ENCODE measurements at regions not wholly inside any gene's neighbourhood (a gene's known extent, or its start where the extent isn't known, plus 50 kb on each side); places are given as distances from the start of the nearest gene placed in this dataset.
A peak's percentile ranks its signal among the peaks of the same experiment; 100 is the strongest.

- no peak overlapping the region for H2BK120ac ChIP-seq (replicated peaks; ENCODE audit: low read depth, low read length)
- H4K8ac ChIP-seq (ENCODE audit: extremely low read depth, insufficient read depth, low read length), result no peak overlapping the region
- no peaks in the 10 kb centered on the region for H3K4me1 ChIP-seq (replicated peaks in 1 of 4; ENCODE audit: control insufficient read depth in 3 of 4, insufficient read depth in 4 of 4, low read length in 3 of 4)
- 0 out of 2 replicates have a peak overlapping the region, but pooled peaks have one; percentile 20 for H2AFZ ChIP-seq (ENCODE audit: low read length)
- H4K91ac ChIP-seq (replicated peaks; ENCODE audit: insufficient read length, low read length), result no peak overlapping the region
- no peak overlapping the region for H3K4me2 ChIP-seq (ENCODE audit: insufficient read depth in 1 of 2, low read depth in 2 of 2, low read length in 2 of 2)
- H3K79me2 ChIP-seq (ENCODE audit: control insufficient read depth in 1 of 2, insufficient read depth in 2 of 2, low read length in 2 of 2), result no peaks in the 10 kb centered on the region
- H3K9ac ChIP-seq (replicated peaks in 1 of 4; ENCODE audit: extremely low read depth in 1 of 4, low read depth in 3 of 4, low read length in 3 of 4), result no peak overlapping the region
- FAIRE-seq (no peak), DNase-seq (ENCODE audit: low read depth in 1 of 2, low spot score in 2 of 2) (no peak)
- H2BK15ac ChIP-seq (ENCODE audit: low read length), result no peak overlapping the region
- no peak overlapping the region for H3K27ac ChIP-seq (ENCODE audit: low read depth, low read length)
- H3K56ac ChIP-seq (replicated peaks; ENCODE audit: insufficient read length, low read depth, low read length), result no peak overlapping the region
- H3K14ac ChIP-seq (ENCODE audit: insufficient read length), result no peak overlapping the region
- H2BK5ac ChIP-seq (ENCODE audit: low read depth, low read length), result no peak overlapping the region
- no peaks in the 10 kb centered on the region for H3K9me3 ChIP-seq (ENCODE audit: insufficient read depth in 2 of 2, low read depth in 1 of 2, low read length in 1 of 2)
- H3K36me3 ChIP-seq (ENCODE audit: control insufficient read depth in 2 of 4, insufficient read depth in 4 of 4, low read length in 3 of 4), result no peaks in the 10 kb centered on the region
- no peak overlapping the region for H3K23ac ChIP-seq (ENCODE audit: insufficient read length)
- no peak overlapping the region for H2AK5ac ChIP-seq (ENCODE audit: low read depth, low read length)
- no peak overlapping the region for H3K4ac ChIP-seq (replicated peaks; ENCODE audit: insufficient read length, low read depth, low read length)
- H3K27me3 ChIP-seq (replicated peaks in 1 of 4; ENCODE audit: control insufficient read depth in 3 of 4, extremely low read depth in 1 of 4, insufficient read depth in 3 of 4, low read length in 3 of 4), result no peaks in the 10 kb centered on the region
- no peak overlapping the region for H3K4me3 ChIP-seq (ENCODE audit: extremely low read depth in 1 of 4, insufficient read depth in 2 of 4, low read depth in 3 of 4, low read length in 4 of 4)
- H4K5ac ChIP-seq (ENCODE audit: insufficient read length, low read depth, low read length), result no peak overlapping the region
- TF ChIP-seq ASH2L (IDR thresholded peaks at IDR 0.05; ENCODE audit: low read length) (no peak), SAP30 (IDR thresholded peaks at IDR 0.05; ENCODE audit: insufficient read depth, insufficient replicate concordance, low read length) (no peak), TEAD4 (IDR thresholded peaks at IDR 0.05; ENCODE audit: low read depth, low read length) (no peak), FOSL1 (IDR thresholded peaks at IDR 0.05; ENCODE audit: insufficient read depth, low read depth, low read length) (no peak), KDM5A (IDR thresholded peaks at IDR 0.05; ENCODE audit: low read length) (no peak), GTF2F1 (IDR thresholded peaks at IDR 0.05; ENCODE audit: borderline replicate concordance, low read depth, low read length) (no peak), RAD21 (IDR thresholded peaks at IDR 0.05 in 1 of 2, conservative IDR thresholded peaks at IDR 0.05 in 1 of 2; ENCODE audit: low read depth in 2 of 2, low read length in 2 of 2) (peak; percentile 54 to 69)
- TF ChIP-seq, protein P1, sequence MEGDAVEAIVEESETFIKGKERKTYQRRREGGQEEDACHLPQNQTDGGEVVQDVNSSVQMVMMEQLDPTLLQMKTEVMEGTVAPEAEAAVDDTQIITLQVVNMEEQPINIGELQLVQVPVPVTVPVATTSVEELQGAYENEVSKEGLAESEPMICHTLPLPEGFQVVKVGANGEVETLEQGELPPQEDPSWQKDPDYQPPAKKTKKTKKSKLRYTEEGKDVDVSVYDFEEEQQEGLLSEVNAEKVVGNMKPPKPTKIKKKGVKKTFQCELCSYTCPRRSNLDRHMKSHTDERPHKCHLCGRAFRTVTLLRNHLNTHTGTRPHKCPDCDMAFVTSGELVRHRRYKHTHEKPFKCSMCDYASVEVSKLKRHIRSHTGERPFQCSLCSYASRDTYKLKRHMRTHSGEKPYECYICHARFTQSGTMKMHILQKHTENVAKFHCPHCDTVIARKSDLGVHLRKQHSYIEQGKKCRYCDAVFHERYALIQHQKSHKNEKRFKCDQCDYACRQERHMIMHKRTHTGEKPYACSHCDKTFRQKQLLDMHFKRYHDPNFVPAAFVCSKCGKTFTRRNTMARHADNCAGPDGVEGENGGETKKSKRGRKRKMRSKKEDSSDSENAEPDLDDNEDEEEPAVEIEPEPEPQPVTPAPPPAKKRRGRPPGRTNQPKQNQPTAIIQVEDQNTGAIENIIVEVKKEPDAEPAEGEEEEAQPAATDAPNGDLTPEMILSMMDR (IDR thresholded peaks at IDR 0.05; ENCODE audit: control extremely low read depth in 1 of 3, insufficient read depth in 1 of 3, low read depth in 1 of 3, low read length in 3 of 3), result peak; percentile 15 to 77 (median 67)
- CTCF ChIA-PET (ENCODE audit: partially characterized antibody), result interaction anchor here (0.6 to 1.7 kb wide), 9 partner anchors 8 to 617 kb away, joined by 3 to 4 read pairs (median 3); no protein-coding TSS in a partner anchor
- H3K18ac ChIP-seq (ENCODE audit: extremely low read depth, low read length), result no peak overlapping the region
- H3K79me1 ChIP-seq (ENCODE audit: low read depth, low read length), result no peaks in the 10 kb centered on the region
- no peak overlapping the region for H2BK20ac ChIP-seq (ENCODE audit: low read length)
- 79% methylated on average over 3 of the region's 3 CpGs; no CpG with 5 or more reads in 1 of the 2 experiments for WGBS, 2 experiments (ENCODE audit: extremely low coverage in 1 of 2, insufficient coverage in 1 of 2, insufficient read length in 1 of 2, insufficient replicate concordance in 2 of 2, low coverage in 1 of 2, low lambda C conversion rate in 2 of 2, missing lambda C conversion rate in 1 of 2)
- POLR2A ChIA-PET (ENCODE audit: partially characterized antibody), result interaction anchor here (0.6 kb wide), 1 partner anchor 130 kb away, joined by 6 read pairs; no protein-coding TSS in a partner anchor
- H2BK12ac ChIP-seq (ENCODE audit: low read depth, low read length), result no peak overlapping the region
- no peaks in the 10 kb centered on the region for H3K23me2 ChIP-seq (ENCODE audit: low read depth, low read length)
- no peaks in the 10 kb centered on the region for H4K20me1 ChIP-seq (replicated peaks in 1 of 2; ENCODE audit: control insufficient read depth in 1 of 2, insufficient read depth in 2 of 2, low read length in 2 of 2)
These were observed 602.3 kb upstream of the SUCLG2 start for GRCh38 chr3:68256635-68257223.
